K562 (cell line): ENCODE measurements at regions not wholly inside any gene's neighbourhood (a gene's known extent, or its start where the extent isn't known, plus 50 kb on each side); places are given as distances from the start of the nearest gene placed in this dataset.

Experiments
- ATAC-seq: fragments of 200-7000 bp; cut with Tn5 transposase; 3 replicates; pipeline ENCODE4 v1.9.1; 2020; ENCODE audit warnings: moderate library complexity
- BruUV-seq: library from RNA; stranded (reverse); fragments of 400-500 nt; replicated peaks from 2 replicates; lab custom pipeline; 2021; lab: Mats Ljungman, UMichigan
- CTCF ChIA-PET: fragments of 300-600 bp; formaldehyde crosslinking; extraction: SDS; loops from one replicate; lab custom pipeline; 2021; ENCODE audit warnings: low intra/inter-chr PET ratio; lab: Yijun Ruan, JAX
- POLR2A ChIA-PET: fragments of 300-600, 350-650 bp; sonication (Branson Sonifier 250); formaldehyde crosslinking; extraction: SDS; loops from one replicate; lab custom pipeline; 2021; ENCODE audit warnings: antibody characterized with exemption, inconsistent platforms; lab: Yijun Ruan, JAX
- DNase-seq, 4 experiments: peaks; one replicate each; pipeline versions ENCODE4 v3.0.0 to v3.0.0-alpha.2; 2011 to 2018; ENCODE audit warnings: low spot score in 3 of 4, mixed read lengths in 3 of 4; ENCODE audit errors: extremely low read depth in 1 of 4
- FAIRE-seq: peaks from 2 replicates; lab custom pipeline; 2011; peaks lifted over from hg19 to GRCh38; lab: Jason Lieb, UNC
- H2AFZ ChIP-seq: 2 replicates; pipeline ENCODE4 v1.6.0; 2011; ENCODE audit warnings: low read depth, low read length, control low read depth, inconsistent platforms
- H3K27ac ChIP-seq: fragments of 200-600 bp; 3 replicates; pipeline ENCODE4 v1.8.0; 2011; ENCODE audit warnings: low read depth, mild to moderate bottlenecking, control low read depth, inconsistent platforms, low read length, moderate library complexity, mixed read lengths; ENCODE audit errors: extremely low read depth
- H3K27me3 ChIP-seq, 2 experiments: fragments of 300-600 bp in 1 of 2; 2 replicates in 1 of 2; 3 replicates in 1 of 2; pipeline versions ENCODE4 v1.6.0 to v1.8.0; 2011; ENCODE audit warnings: inconsistent platforms in 2 of 2, low read length in 2 of 2, mild to moderate bottlenecking in 1 of 2, mixed read lengths in 1 of 2, moderate library complexity in 1 of 2; ENCODE audit not compliant: control insufficient read depth in 2 of 2, insufficient read depth in 2 of 2
- H3K36me3 ChIP-seq: fragments of 300-600 bp; 3 replicates; pipeline ENCODE4 v1.8.0; 2011; ENCODE audit warnings: mild to moderate bottlenecking, low read length, inconsistent platforms; ENCODE audit not compliant: control insufficient read depth, insufficient read depth
- H3K4me1 ChIP-seq, 2 experiments: fragments of 200-600 bp in 1 of 2; replicated peaks in 1 of 2; 2 replicates in 1 of 2; 3 replicates in 1 of 2; pipeline versions ENCODE4 v1.5.1 to v1.8.0; 2011; ENCODE audit warnings: inconsistent platforms in 2 of 2, low read length in 2 of 2, mild to moderate bottlenecking in 1 of 2, mixed read lengths in 1 of 2, moderate library complexity in 1 of 2; ENCODE audit not compliant: control insufficient read depth in 2 of 2, insufficient read depth in 2 of 2
- H3K4me2 ChIP-seq: 2 replicates; pipeline ENCODE4 v1.6.1; 2011; ENCODE audit warnings: low read length, control low read depth, inconsistent platforms, mixed read lengths; ENCODE audit not compliant: insufficient read depth
- H3K4me3 ChIP-seq: fragments of 200-600 bp; sonication (generic), shearing (Covaris generic); 2 replicates; pipeline ENCODE4 v1.5.1; 2016; ENCODE audit warnings: control low read depth, inconsistent platforms
- H3K79me2 ChIP-seq: fragments of 200-600 bp; 3 replicates; pipeline ENCODE4 v1.8.0; 2011; ENCODE audit warnings: low read length, inconsistent platforms; ENCODE audit not compliant: control insufficient read depth, insufficient read depth
- H3K9ac ChIP-seq, 2 experiments: 2 replicates each; pipeline versions ENCODE4 v1.6.0 to v1.6.1; 2011; ENCODE audit warnings: low read depth in 2 of 2, low read length in 2 of 2, control low read depth in 1 of 2, inconsistent platforms in 1 of 2, mild to moderate bottlenecking in 1 of 2, mixed read lengths in 1 of 2; ENCODE audit not compliant: insufficient read depth in 1 of 2
- H3K9me1 ChIP-seq: one replicate; pipeline ENCODE4 v1.6.0; 2011; ENCODE audit warnings: inconsistent platforms, mild to moderate bottlenecking, low read length, moderate library complexity; ENCODE audit not compliant: control insufficient read depth, insufficient read depth
- H3K9me3 ChIP-seq: replicated peaks from 2 replicates; pipeline ENCODE4 v1.5.1; 2011; ENCODE audit warnings: low read depth, low read length, inconsistent platforms; ENCODE audit not compliant: control insufficient read depth, insufficient read depth
- H4K20me1 ChIP-seq: replicated peaks from 2 replicates; pipeline ENCODE4 v1.6.1; 2011; ENCODE audit warnings: low read length, inconsistent platforms, mixed read lengths; ENCODE audit not compliant: control insufficient read depth, insufficient read depth
- HCFC1 ChIP-seq: IDR thresholded peaks from 2 replicates; pipeline ENCODE4 v1.6.1; 2012; ENCODE audit warnings: low read depth, low read length, improper control_type of control experiment
- TCF7 ChIP-seq: sonication (generic); IDR thresholded peaks from 2 replicates; pipeline ENCODE4 v1.6.1; 2016; ENCODE audit warnings: antibody characterized with exemption, borderline replicate concordance
- TCF7L2 ChIP-seq: fragments of 150-350 bp; IDR thresholded peaks from 2 replicates; pipeline ENCODE4 v1.6.1; 2016; ENCODE audit warnings: low read depth, mild to moderate bottlenecking, low read length, moderate library complexity
- THAP12 ChIP-seq: fragments of 250-450 bp; sonication (Bioruptor Pico); IDR thresholded peaks from 2 replicates; pipeline ENCODE4 v1.9.0; 2021; ENCODE audit warnings: mild to moderate bottlenecking, inconsistent platforms
- ZNF175 ChIP-seq: fragments of 200-800 bp; sonication (Bioruptor generic); IDR thresholded peaks from 2 replicates; pipeline ENCODE4 v1.6.1; 2016; ENCODE audit warnings: low read depth, mild to moderate bottlenecking, missing genetic modification characterization, missing compliant biosample characterization
- ZNF347 ChIP-seq: fragments of 450-650 bp; formaldehyde crosslinking; IDR thresholded peaks from 2 replicates; pipeline ENCODE4 v1.4.0; 2020; ENCODE audit warnings: low read depth, mild to moderate bottlenecking, moderate library complexity
- WGBS: fragments of 100-300 bp; shearing (Covaris generic); methylation state at CpG from one replicate; pipeline ENCODE4 v1.1.6; 2016; ENCODE audit warnings: low coverage, mixed read lengths; ENCODE audit not compliant: insufficient coverage; ENCODE audit errors: missing lambda C conversion rate; 5-methylcytosine and 5-hydroxymethylcytosine counted together
- in situ Hi-C: fragments of 300-500 bp; cut with MboI; formaldehyde crosslinking; loops from 4 replicates; pipeline ENCODE4 v1.15.0; 2018; ENCODE audit warnings: inconsistent platforms, mixed read lengths
- intact Hi-C: fragments of 100-400 bp; cut with micrococcal nuclease; formaldehyde crosslinking; loops from 2 replicates; pipeline ENCODE4 v1.14.2; 2022

- no TSS peak for BruUV-seq
- Histone ChIP-seq H3K4me1 (no peaks in the 10 kb centered on the region), H3K9me3 (no peaks in the 10 kb centered on the region), H3K9me1 (no peaks in the 10 kb centered on the region), H4K20me1 (no peaks in the 10 kb centered on the region), H3K9ac (no peak overlapping the region), H3K27ac (no peak overlapping the region), H3K27me3 (no peaks in the 10 kb centered on the region), H3K36me3 (no peaks in the 10 kb centered on the region), H3K4me3 (no peak overlapping the region)
- CTCF ChIA-PET: no interaction called here
- ATAC-seq: no peak
- intact Hi-C loops: no loop called here
- no peak for FAIRE-seq
- TF ChIP-seq ZNF175: no peak
- TF ChIP-seq THAP12: no peak
- TF ChIP-seq ZNF347 (CRISPR knock-in tag): no peak
- no peak for TF ChIP-seq HCFC1
- TF ChIP-seq TCF7: no peak
- TF ChIP-seq TCF7L2: no peak
- TF ChIP-seq, all 486 proteins: peak for 0
- 0% methylated on average over 2 of the region's 2 CpGs for WGBS
- Histone ChIP-seq H2AFZ (no peak overlapping the region), H3K79me2 (no peaks in the 10 kb centered on the region), H3K4me2 (no peak overlapping the region)
- POLR2A ChIA-PET: no interaction called here
- no peak for DNase-seq
- in situ Hi-C loops: no loop called here
These were observed 64.6 kb upstream of the PPP3CA start for GRCh38 chr4:101411926-101412325.
